IMR-90 (cell line): ENCODE measurements at regions not wholly inside any gene's neighbourhood (a gene's known extent, or its start where the extent isn't known, plus 50 kb on each side); places are given as distances from the start of the nearest gene placed in this dataset.

Experiments used
- ATAC-seq: fragments of 200-7000 bp; cut with Tn5 transposase; 2 replicates; pipeline ENCODE4 v1.9.1; 2020; ENCODE audit warnings: low read depth, mild to moderate bottlenecking, moderate library complexity
- BruUV-seq: library from RNA; stranded (reverse); fragments of 400-500 nt; replicated peaks from 2 replicates; lab custom pipeline; 2021; lab: Mats Ljungman, UMichigan
- CTCF ChIA-PET: fragments of 300-600 bp; formaldehyde crosslinking; extraction: SDS; loops from one replicate; lab custom pipeline; 2021; ENCODE audit warnings: antibody characterized with exemption; lab: Yijun Ruan, JAX
- POLR2A ChIA-PET: fragments of 300-600 bp; sonication (Branson Sonifier 250); formaldehyde crosslinking; loops from one replicate; lab custom pipeline; 2022; ENCODE audit warnings: antibody characterized with exemption; ENCODE audit not compliant: unreplicated experiment; lab: Charles Lee
- DNase-seq: peaks from one replicate; pipeline ENCODE4 v3.0.0; 2013
- H2AFZ ChIP-seq: replicated peaks from 2 replicates; pipeline ENCODE3; 2013; ENCODE audit warnings: low read length, mild to moderate bottlenecking; ENCODE audit not compliant: poor library complexity
- H2AK5ac ChIP-seq: 2 replicates; pipeline ENCODE4 v1.6.1; 2013; ENCODE audit warnings: low read depth, low read length, inconsistent platforms
- H2AK9ac ChIP-seq: replicated peaks from 2 replicates; pipeline ENCODE3; 2013; ENCODE audit warnings: mild to moderate bottlenecking, low read depth, low read length, moderate library complexity; ENCODE audit not compliant: poor library complexity
- H2BK120ac ChIP-seq: 2 replicates; pipeline ENCODE4 v1.6.1; 2013; ENCODE audit warnings: low read depth, low read length, inconsistent platforms
- H2BK15ac ChIP-seq: 3 replicates; pipeline ENCODE4 v1.6.1; 2013; ENCODE audit warnings: low read depth, low read length, inconsistent platforms
- H2BK20ac ChIP-seq: 2 replicates; pipeline ENCODE4 v1.6.1; 2013; ENCODE audit warnings: low read depth, mild to moderate bottlenecking, inconsistent platforms, low read length, moderate library complexity
- H2BK5ac ChIP-seq: 2 replicates; pipeline ENCODE4 v1.6.1; 2013; ENCODE audit warnings: mild to moderate bottlenecking, low read depth, low read length, inconsistent platforms; ENCODE audit not compliant: poor library complexity, severe bottlenecking
- H3K14ac ChIP-seq: replicated peaks from 2 replicates; pipeline ENCODE4 v1.6.1; 2013; ENCODE audit warnings: low read depth, low read length, inconsistent platforms
- H3K18ac ChIP-seq: 2 replicates; pipeline ENCODE4 v1.6.1; 2013; ENCODE audit warnings: low read depth, low read length, control low read depth
- H3K23ac ChIP-seq: 2 replicates; pipeline ENCODE4 v1.6.1; 2013; ENCODE audit warnings: low read depth, low read length, inconsistent platforms
- H3K27ac ChIP-seq: 2 replicates; pipeline ENCODE4 v1.5.1; 2013; ENCODE audit warnings: mild to moderate bottlenecking, control low read depth, low read length; ENCODE audit not compliant: insufficient read depth
- H3K27me3 ChIP-seq: 2 replicates; pipeline ENCODE4 v1.6.1; 2013; ENCODE audit warnings: low read length; ENCODE audit not compliant: control insufficient read depth, insufficient read depth
- H3K36me3 ChIP-seq: 2 replicates; pipeline ENCODE4 v1.6.1; 2013; ENCODE audit warnings: low read length, mixed read lengths; ENCODE audit not compliant: control insufficient read depth, insufficient read depth
- H3K4ac ChIP-seq: 2 replicates; pipeline ENCODE4 v1.6.1; 2013; ENCODE audit warnings: low read depth, low read length, inconsistent platforms
- H3K4me1 ChIP-seq: 2 replicates; pipeline ENCODE4 v1.6.1; 2013; ENCODE audit warnings: low read length, mixed read lengths; ENCODE audit not compliant: control insufficient read depth, insufficient read depth
- H3K4me2 ChIP-seq: 2 replicates; pipeline ENCODE4 v1.6.1; 2013; ENCODE audit warnings: low read depth, mild to moderate bottlenecking, control low read depth, low read length, moderate library complexity
- H3K4me3 ChIP-seq: 2 replicates; pipeline ENCODE4 v1.5.1; 2013; ENCODE audit warnings: low read depth, mild to moderate bottlenecking, control low read depth, low read length, moderate library complexity; ENCODE audit not compliant: insufficient read depth
- H3K56ac ChIP-seq: 2 replicates; pipeline ENCODE4 v1.6.1; 2013; ENCODE audit warnings: low read length, inconsistent platforms; ENCODE audit not compliant: insufficient read depth; ENCODE audit errors: extremely low read depth
- H3K79me1 ChIP-seq, 2 experiments: 2 replicates each; pipeline ENCODE4 v1.6.1; 2013; ENCODE audit warnings: low read length in 2 of 2, inconsistent platforms in 1 of 2, low read depth in 1 of 2
- H3K9ac ChIP-seq: 2 replicates; pipeline ENCODE4 v1.6.1; 2013; ENCODE audit warnings: low read depth, low read length, control low read depth
- H3K9me1 ChIP-seq: 2 replicates; pipeline ENCODE4 v1.6.1; 2013; ENCODE audit warnings: low read length, inconsistent platforms; ENCODE audit not compliant: insufficient read depth
- H3K9me3 ChIP-seq: 2 replicates; pipeline ENCODE4 v1.6.1; 2013; ENCODE audit warnings: low read length; ENCODE audit not compliant: control insufficient read depth, insufficient read depth
- H4K20me1 ChIP-seq: 2 replicates; pipeline ENCODE4 v1.6.1; 2013; ENCODE audit warnings: low read length, inconsistent platforms; ENCODE audit not compliant: insufficient read depth
- H4K5ac ChIP-seq: 2 replicates; pipeline ENCODE4 v1.6.1; 2013; ENCODE audit warnings: mild to moderate bottlenecking, low read depth, low read length, control low read depth
- H4K8ac ChIP-seq, 2 experiments: 2 replicates each; pipeline ENCODE4 v1.6.1; 2013; ENCODE audit warnings: low read depth in 2 of 2, low read length in 2 of 2, control low read depth in 1 of 2, inconsistent platforms in 1 of 2
- H4K91ac ChIP-seq: 2 replicates; pipeline ENCODE4 v1.6.1; 2013; ENCODE audit warnings: low read depth, low read length, inconsistent platforms; ENCODE audit not compliant: insufficient read depth
- CHD1 ChIP-seq: IDR thresholded peaks from 2 replicates; pipeline ENCODE4 v1.6.1; 2012; ENCODE audit warnings: low read depth, low read length, improper control_type of control experiment
- MXI1 ChIP-seq: IDR thresholded peaks from 2 replicates; pipeline ENCODE4 v1.6.1; 2012; ENCODE audit warnings: low read depth, mild to moderate bottlenecking, low read length, moderate library complexity, borderline replicate concordance
- POLR2A ChIP-seq: IDR thresholded peaks from 2 replicates; pipeline ENCODE4 v1.6.1; 2012; ENCODE audit warnings: mild to moderate bottlenecking, low read depth, low read length
- RAD21 ChIP-seq: IDR thresholded peaks from 2 replicates; pipeline ENCODE4 v1.6.1; 2012; ENCODE audit warnings: low read length, improper control_type of control experiment
- WGBS, 2 experiments: methylation state at CpG; one replicate each; pipeline versions ENCODE4 v1.1.5 to v1.1.7; 2013; ENCODE audit warnings: missing lambda C conversion rate in 2 of 2; ENCODE audit not compliant: insufficient read length in 1 of 2; ENCODE audit errors: extremely low coverage in 2 of 2; 5-methylcytosine and 5-hydroxymethylcytosine counted together
- dilution Hi-C: fragments of 300-500 bp; cut with HindIII; formaldehyde crosslinking; loops from one replicate; pipeline ENCODE4 v1.14.3; 2018; ENCODE audit warnings: low sequenced_read_pairs; ENCODE audit not compliant: unreplicated experiment
- in situ Hi-C: fragments of 300-500 bp; cut with MboI; formaldehyde crosslinking; loops from 3 replicates; pipeline ENCODE4 v1.14.3; 2019; ENCODE audit warnings: low sequenced_read_pairs, inconsistent platforms, mixed read lengths
- intact Hi-C: fragments of 100-400 bp; cut with micrococcal nuclease; formaldehyde crosslinking; loops from 2 replicates; pipeline ENCODE4 v1.10.0; 2022
- TF ChIP-seq, protein P1 (sequence below): fragments of 150-350 bp; IDR thresholded peaks from 2 replicates; pipeline ENCODE4 v1.6.1; 2016; ENCODE audit warnings: low read depth, mild to moderate bottlenecking, low read length, moderate library complexity, borderline replicate concordance

DNA sequence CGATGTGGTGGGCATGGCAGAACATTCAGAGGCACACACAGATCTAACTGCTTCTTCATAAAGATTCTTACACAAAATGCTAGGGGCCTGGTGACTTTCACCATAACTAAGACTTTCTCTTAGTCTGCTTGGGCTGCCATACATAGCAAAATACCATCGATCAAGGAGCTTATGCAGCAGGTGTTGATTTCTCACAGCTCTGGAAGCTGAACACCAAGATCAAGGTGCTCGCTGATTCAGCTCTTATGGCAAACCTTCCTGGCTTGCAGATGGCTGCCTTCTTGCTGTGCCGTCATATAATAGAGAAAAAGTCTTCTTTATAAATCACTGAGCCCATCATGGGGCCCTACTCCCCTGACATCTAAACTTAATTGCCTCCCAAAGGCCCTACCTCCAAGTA lies 487.3 kb downstream of the AJAP1 start:
- no peaks in the 10 kb centered on the region for H3K36me3 ChIP-seq
- no peak overlapping the region for H3K18ac ChIP-seq
- H2AFZ ChIP-seq, result no peak overlapping the region
- no peak overlapping the region for H3K4me3 ChIP-seq
- no peaks in the 10 kb centered on the region for H3K9me1 ChIP-seq
- WGBS, 2 experiments, result no CpG with 5 or more reads among the region's 4 CpGs
- H3K9ac ChIP-seq, result no peak overlapping the region
- TF ChIP-seq MXI1 (no peak), CHD1 (no peak), RAD21 (no peak), POLR2A (no peak)
- TF ChIP-seq, protein P1, sequence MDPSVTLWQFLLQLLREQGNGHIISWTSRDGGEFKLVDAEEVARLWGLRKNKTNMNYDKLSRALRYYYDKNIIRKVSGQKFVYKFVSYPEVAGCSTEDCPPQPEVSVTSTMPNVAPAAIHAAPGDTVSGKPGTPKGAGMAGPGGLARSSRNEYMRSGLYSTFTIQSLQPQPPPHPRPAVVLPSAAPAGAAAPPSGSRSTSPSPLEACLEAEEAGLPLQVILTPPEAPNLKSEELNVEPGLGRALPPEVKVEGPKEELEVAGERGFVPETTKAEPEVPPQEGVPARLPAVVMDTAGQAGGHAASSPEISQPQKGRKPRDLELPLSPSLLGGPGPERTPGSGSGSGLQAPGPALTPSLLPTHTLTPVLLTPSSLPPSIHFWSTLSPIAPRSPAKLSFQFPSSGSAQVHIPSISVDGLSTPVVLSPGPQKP, result no peak
- H3K23ac ChIP-seq, result no peak overlapping the region
- H3K4me2 ChIP-seq, result no peak overlapping the region
- BruUV-seq, result no TSS peak
- H3K9me3 ChIP-seq, result peaks cover 41% of the 10 kb centered on the region
- no peak overlapping the region for H3K27ac ChIP-seq
- H2AK9ac ChIP-seq, result no peak overlapping the region
- ChIA-PET CTCF (no interaction called here), POLR2A (no interaction called here)
- no peak overlapping the region for H2AK5ac ChIP-seq
- no peak overlapping the region for H3K14ac ChIP-seq
- in situ Hi-C loops (no loop called here), dilution Hi-C loops (no loop called here), intact Hi-C loops (no loop called here)
- no peaks in the 10 kb centered on the region for H3K27me3 ChIP-seq
- H2BK15ac ChIP-seq, result no peak overlapping the region
- DNase-seq, result no peak
- H2BK120ac ChIP-seq, result no peak overlapping the region
- no peak overlapping the region for H2BK20ac ChIP-seq
- no peak overlapping the region for H4K5ac ChIP-seq
- H3K4ac ChIP-seq, result no peak overlapping the region
- H3K56ac ChIP-seq, result no peak overlapping the region
- no peak for ATAC-seq
- H3K79me1 ChIP-seq, result no peaks in the 10 kb centered on the region
- no peak overlapping the region for H2BK5ac ChIP-seq
- no peak overlapping the region for H4K91ac ChIP-seq
- H3K4me1 ChIP-seq, result no peaks in the 10 kb centered on the region
- H4K20me1 ChIP-seq, result no peaks in the 10 kb centered on the region
- no peak overlapping the region for H4K8ac ChIP-seq
